Glomerular visceral epithelial cell (primary cell): ENCODE measurements at regions not wholly inside any gene's neighbourhood (a gene's known extent, or its start where the extent isn't known, plus 50 kb on each side); places are given as distances from the start of the nearest gene placed in this dataset.
A peak's percentile ranks its signal among the peaks of the same experiment; 100 is the strongest.
"Not testable (repeated sequence)": the region's sequence is repeated elsewhere in the genome, so short reads cannot be mapped to it uniquely, and the experiment has no call there.

ENCODE experiments used
- DNase-seq: peaks from one replicate; pipeline ENCODE4 v3.0.0-alpha.2; 2016; ENCODE audit errors: extremely low spot score

- peak; percentile 68 for DNase-seq
Observed at GRCh38 chr14:48723841-48724495, 862.2 kb downstream of the RPS29 start.

- DNase-seq = no peak
Observed at GRCh38 chr14:48714366-48714765, 871.8 kb downstream of the RPS29 start.

- DNase-seq = no peak
Observed at GRCh38 chr14:48710133-48710532, 876.0 kb downstream of the RPS29 start.

- DNase-seq = no peak
Observed at GRCh38 chr14:48709277-48709785, 876.8 kb downstream of the RPS29 start.

GRCh38 chr14:48704639-48705038 lies 881.5 kb downstream of the RPS29 start:
- no peak for DNase-seq

GRCh38 chr14:48703728-48704467 lies 882.3 kb downstream of the RPS29 start:
- no peak for DNase-seq

DNA sequence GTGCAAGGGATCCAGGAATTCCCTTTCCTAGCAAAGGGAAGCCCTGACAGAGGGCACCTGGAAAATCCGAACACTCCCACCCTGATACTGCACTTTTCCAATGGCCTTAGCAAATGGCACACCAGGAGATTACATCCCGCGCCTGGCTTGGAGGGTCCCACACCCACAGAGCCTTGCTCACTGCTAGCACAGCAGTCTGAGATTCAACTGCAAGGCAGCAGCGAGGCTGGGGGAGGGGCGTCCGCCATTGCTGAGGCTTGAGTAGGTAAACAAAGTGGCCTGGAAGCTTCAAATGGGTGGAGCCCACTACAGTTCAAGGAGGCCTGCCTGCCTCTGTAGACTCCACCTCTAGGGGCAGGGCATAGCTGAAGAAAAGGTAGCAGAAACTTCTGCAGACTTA lies 888.8 kb downstream of the RPS29 start:
- not testable (repeated sequence) for DNase-seq

DNA sequence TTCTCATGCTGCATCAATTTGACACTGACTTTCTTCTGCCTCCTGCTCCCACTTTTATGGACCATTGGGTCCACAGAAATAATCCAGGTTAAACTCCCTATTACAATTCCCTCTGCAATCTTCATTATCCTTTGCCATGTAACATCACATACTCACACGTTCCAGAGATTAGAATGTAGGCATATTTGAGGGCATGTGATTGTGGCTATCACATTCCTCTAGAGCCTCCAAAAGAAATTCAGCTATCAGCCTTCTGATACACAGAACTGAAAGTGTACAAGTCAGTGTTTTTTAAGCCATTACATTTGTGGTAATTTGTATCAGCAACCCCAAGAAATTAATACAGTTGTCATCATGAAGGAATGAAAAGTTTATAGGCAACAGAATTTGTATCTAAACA lies 892.4 kb downstream of the RPS29 start:
- DNase-seq = no peak

- no peak for DNase-seq
Observed at GRCh38 chr14:48690349-48690748, 895.8 kb downstream of the RPS29 start.

DNA sequence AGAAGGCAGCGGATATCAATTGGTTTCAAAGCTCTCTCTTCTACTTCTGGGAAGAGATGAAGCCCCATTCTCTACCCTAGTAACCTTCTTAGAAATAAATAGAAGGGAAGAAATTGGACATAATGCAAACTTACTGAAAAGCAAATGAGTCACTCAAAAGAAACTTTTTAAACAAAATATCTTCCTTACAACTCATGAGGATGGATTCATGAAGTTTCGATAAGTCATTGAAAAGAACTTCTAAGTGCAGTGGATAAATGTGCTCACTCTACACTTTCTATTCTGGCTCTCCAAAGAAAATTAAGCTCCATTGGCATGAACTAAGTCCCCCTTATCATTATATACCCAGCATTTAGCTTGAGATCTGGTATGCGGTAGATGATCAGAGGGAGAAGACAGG lies 899.5 kb downstream of the RPS29 start:
- no peak for DNase-seq

DNA sequence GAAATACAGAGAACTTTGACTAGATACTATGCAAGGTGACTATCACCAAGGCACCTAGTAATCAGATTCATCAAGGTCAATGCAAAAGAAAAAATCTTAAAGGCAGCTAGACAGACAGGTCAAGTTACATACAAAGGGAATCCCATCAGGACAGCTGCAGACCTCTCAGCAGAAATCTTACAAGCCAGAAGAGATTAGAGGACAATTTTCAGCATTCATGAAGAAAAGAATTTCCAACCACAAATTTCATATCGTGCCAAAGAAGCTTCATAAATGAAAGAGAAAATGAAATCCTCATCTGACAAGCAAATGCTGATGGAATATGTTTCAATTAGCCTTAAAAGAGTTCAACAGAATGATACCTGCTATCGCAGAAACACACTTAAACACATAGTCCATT lies 913.7 kb downstream of the RPS29 start:
- DNase-seq = no peak

- DNase-seq = no peak
Observed at GRCh38 chr14:48670939-48671338, 915.2 kb downstream of the RPS29 start.

DNA sequence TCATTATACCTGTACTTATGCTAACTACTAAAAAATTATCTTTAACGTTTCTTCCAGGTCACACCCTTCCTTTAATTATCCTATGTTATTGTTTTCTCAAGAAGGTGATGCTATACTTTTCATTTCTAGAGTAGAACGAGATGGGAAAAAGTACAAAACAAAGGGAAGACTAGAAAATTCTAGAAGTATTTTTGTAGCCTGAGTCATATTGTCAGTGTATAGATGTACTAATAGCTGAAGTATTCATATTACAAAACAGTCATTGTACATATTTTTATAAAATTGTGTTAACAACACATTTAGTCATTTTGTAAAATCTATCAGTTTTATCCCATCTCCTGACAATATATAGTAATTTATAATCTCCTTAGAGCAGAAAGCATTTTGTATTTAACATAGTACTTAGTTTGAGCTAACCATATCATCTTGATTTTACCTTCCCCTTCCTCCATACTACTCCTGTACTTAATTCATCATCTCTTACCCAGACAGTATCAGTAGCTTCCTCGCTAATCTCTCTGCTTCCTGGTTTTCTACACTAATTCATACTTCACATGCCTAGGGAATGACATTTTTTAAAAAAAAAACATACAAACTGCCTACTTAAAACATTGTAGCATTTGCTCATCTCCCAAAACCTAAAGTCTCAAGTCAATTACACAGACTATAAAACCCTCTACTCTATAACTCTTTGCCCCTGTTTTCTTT lies 920.9 kb downstream of the RPS29 start:
- peak; percentile 2 for DNase-seq

DNA sequence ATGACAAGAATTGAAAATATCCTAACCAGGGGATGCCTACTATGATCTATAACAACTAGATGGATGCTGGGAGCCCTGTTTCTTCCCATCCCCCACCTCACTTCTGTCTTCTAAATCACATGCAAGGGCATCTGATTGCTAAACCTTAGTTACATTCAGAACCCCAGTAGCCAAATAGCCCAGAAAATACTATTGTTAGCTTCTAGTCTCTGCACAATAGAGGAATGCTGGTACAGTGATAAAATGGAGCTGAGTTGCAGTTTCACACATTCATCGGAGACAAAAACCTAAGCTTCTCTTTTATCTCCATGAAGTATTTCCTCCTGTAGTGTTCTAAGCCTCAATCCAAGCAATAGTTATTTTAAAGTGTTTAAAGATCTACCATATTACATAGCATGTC lies 942.9 kb downstream of the RPS29 start:
- no peak for DNase-seq

DNA sequence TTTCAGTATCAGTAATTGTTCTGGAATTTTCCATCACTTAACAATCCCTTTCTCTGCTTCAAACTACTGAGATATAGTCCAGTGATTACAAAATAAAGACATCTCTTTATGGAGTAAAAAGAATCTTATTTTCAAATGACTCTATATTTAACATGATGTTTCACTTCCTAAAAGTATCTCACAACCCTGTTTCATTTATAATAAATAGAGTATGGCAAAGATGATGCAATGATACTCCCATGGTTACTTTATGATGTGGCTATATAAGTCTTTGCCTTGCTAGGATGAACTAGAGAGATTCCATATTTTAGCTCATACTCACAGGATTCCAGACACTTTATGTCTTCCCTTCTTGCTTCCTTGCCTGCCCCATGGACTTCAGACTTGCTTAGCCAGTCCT lies 953.5 kb upstream of the MDGA2 start:
- no peak for DNase-seq

GRCh38 chr14:48622980-48623379 lies 947.6 kb upstream of the MDGA2 start:
- no peak for DNase-seq

- no peak for DNase-seq
Observed at GRCh38 chr14:48618057-48618456, 942.7 kb upstream of the MDGA2 start.

DNA sequence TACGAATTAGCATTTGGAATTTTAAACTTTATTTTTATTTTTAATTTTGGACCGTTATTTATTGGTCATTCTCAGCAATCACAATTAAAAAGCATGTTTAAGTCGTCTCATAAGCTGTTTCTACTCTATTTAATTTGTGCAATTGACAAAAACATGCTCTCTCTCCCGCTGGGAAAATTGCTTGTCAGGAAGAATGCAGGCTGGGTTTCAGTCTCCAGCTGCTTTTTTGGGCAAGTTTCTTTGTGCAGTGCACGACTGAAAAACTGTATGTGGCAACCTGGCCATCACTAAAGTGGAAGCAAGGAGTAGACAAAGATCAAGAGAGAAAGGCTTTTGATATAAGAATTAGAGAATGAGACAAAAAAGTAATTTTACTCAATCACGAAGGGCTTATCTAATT lies 941.5 kb upstream of the MDGA2 start:
- no peak for DNase-seq

- no peak for DNase-seq
Observed at GRCh38 chr14:48615618-48616017, 940.2 kb upstream of the MDGA2 start.

- DNase-seq = no peak
Observed at GRCh38 chr14:48614003-48614402, 938.6 kb upstream of the MDGA2 start.

- DNase-seq = not testable (repeated sequence)
Observed at GRCh38 chr14:48606960-48607359, 931.6 kb upstream of the MDGA2 start.

DNA sequence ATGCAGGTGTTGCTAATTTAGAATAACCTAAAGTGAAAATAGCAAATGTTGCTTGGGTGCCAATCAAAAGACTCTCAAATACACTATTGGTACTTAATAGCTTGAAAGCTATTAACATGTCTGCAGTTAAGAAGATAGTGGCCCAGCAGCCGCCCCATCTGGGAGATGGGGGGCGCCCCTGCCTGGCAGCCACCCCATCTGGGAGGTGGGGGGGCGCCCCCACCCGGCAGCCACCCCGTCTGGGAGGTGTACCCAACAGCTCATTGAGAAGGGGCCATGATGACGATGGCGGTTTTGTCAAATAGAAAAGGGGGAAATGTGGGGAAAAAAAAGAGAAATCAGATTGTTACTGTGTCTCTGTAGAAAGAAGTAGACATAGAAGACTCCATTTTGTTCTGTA lies 923.1 kb upstream of the MDGA2 start:
- DNase-seq = no peak

DNA sequence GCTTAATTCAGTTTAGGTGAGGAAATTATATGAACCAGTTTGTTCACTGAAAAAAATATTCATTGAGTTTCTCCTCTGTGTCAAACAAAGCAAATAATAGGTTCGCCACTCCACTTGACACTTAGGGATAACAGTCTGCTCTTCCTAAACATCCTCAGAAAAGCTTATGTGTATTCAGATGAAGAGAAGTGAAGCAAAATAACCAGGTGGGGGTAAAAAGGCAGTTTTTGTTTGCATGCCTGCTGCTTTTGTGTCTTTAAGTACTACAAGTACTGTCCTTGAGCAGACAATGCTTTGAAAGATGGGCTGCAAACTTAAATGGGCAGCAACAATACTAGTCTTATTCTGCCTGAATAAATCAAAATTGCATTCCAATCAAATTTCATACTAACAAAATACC lies 910.7 kb upstream of the MDGA2 start:
- DNase-seq = no peak
